WERI-Rb-1 (cell line): ENCODE measurements at regions not wholly inside any gene's neighbourhood (a gene's known extent, or its start where the extent isn't known, plus 50 kb on each side); places are given as distances from the start of the nearest gene placed in this dataset.

Experiments used
- DNase-seq: peaks from one replicate; pipeline ENCODE4 v3.0.0-alpha.2; 2020
- H3K27ac ChIP-seq: fragments of 250-450 bp; sonication (Bioruptor Pico); 2 replicates; pipeline ENCODE4 v1.5.1; 2020; ENCODE audit warnings: mild to moderate bottlenecking, moderate library complexity
- H3K27me3 ChIP-seq: fragments of 250-450 bp; sonication (Bioruptor Pico); 2 replicates; pipeline ENCODE4 v1.5.1; 2021; ENCODE audit warnings: mild to moderate bottlenecking, low read depth, moderate library complexity; ENCODE audit not compliant: insufficient read depth, severe bottlenecking
- H3K36me3 ChIP-seq: fragments of 250-450 bp; sonication (Bioruptor Pico); 2 replicates; pipeline ENCODE4 v1.5.1; 2020; ENCODE audit warnings: mild to moderate bottlenecking, moderate library complexity
- H3K4me3 ChIP-seq: 2 replicates; pipeline ENCODE4 v1.5.1; 2011; ENCODE audit warnings: low read depth, mild to moderate bottlenecking, control low read depth, low read length
- H3K9me3 ChIP-seq: fragments of 250-450 bp; sonication (Bioruptor Pico); 2 replicates; pipeline ENCODE4 v1.5.1; 2021; ENCODE audit warnings: mild to moderate bottlenecking, moderate library complexity; ENCODE audit not compliant: severe bottlenecking
- CTCF ChIP-seq: IDR thresholded peaks from 2 replicates; pipeline ENCODE4 v1.5.1; 2011; ENCODE audit warnings: low read depth, mild to moderate bottlenecking, control low read depth, inconsistent platforms, low read length

DNA sequence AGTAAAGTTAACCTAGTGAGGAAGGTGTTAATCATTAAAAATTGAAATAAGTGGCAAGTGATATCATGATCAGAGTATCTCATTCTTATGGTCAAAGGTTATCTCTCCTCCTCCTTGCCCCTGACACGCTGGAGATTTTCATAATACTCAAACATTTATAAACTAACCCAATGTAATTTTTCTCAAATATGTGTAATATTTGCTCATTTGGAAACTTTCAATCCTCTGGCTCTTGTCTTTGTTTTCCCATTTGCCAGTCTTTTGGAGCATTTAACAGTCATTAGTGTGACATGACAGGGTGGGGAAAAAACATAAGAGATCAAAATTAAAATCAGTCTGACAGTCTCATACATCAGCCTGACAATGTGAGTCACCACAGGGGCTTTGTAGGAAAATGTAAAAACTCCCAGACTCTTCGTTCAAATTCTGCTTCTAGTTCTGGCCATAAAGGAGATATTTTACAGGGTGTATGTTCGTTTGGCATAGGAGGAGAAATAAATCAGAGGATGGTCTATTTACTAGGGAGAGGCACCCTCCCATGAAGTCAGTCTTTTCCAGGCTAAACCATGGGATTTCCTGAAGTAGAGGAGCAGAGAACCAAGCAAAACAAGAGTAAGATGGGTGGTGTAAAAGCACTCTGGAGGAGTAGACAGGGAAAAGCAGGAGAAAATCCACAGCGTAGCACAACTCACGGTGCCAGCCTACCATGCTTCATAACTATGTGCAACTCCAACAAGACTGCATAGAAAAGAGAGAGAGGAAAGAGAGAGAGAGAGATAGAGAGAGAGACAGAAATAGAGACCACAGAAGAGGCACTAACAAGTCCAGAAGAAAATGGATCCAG is 369.2 kb upstream of the PDE3A start:
- no peak for DNase-seq
- Histone ChIP-seq H3K27ac (no peak overlapping the region), H3K36me3 (no peaks in the 10 kb centered on the region), H3K9me3 (no peaks in the 10 kb centered on the region), H3K27me3 (no peaks in the 10 kb centered on the region), H3K4me3 (no peak overlapping the region)
- no peak for TF ChIP-seq CTCF

GRCh38 chr12:19999805-20000138 is 368.6 kb upstream of the PDE3A start:
- Histone ChIP-seq H3K27me3 (no peaks in the 10 kb centered on the region), H3K27ac (no peak overlapping the region), H3K36me3 (no peaks in the 10 kb centered on the region), H3K9me3 (no peaks in the 10 kb centered on the region), H3K4me3 (no peak overlapping the region)
- DNase-seq = no peak
- no peak for TF ChIP-seq CTCF

- no peak for TF ChIP-seq CTCF
- no peak for DNase-seq
- Histone ChIP-seq H3K36me3 (no peaks in the 10 kb centered on the region), H3K9me3 (no peaks in the 10 kb centered on the region), H3K4me3 (no peak overlapping the region), H3K27ac (no peak overlapping the region), H3K27me3 (no peaks in the 10 kb centered on the region)
Observed at GRCh38 chr12:20000229-20000849, 368.0 kb upstream of the PDE3A start.

GRCh38 chr12:20003252-20003651 is 365.1 kb upstream of the PDE3A start:
- Histone ChIP-seq H3K27ac (no peak overlapping the region), H3K9me3 (no peaks in the 10 kb centered on the region), H3K36me3 (no peaks in the 10 kb centered on the region), H3K4me3 (no peak overlapping the region), H3K27me3 (no peaks in the 10 kb centered on the region)
- no peak for DNase-seq
- no peak for TF ChIP-seq CTCF

DNA sequence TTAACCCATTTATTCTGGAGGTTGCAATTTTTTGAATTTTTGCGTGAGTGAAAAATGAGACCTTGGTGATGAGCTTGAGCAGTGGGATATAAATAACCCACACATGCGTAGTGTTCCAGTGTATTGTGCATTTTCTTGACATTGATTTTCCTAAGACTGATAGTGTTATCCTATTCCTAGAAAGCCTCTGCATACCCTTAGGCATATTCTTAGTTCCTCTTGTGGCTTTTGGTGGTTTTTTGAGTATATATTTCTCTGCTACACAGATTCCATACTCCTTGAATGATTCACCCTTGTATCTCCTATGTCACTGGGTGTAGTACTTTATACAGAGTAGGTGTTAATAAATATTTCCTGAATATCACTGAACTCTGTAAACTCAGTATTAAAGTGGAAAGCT is 363.4 kb upstream of the PDE3A start:
- no peak overlapping the region for H3K27ac ChIP-seq
- no peaks in the 10 kb centered on the region for H3K27me3 ChIP-seq
- no peaks in the 10 kb centered on the region for H3K36me3 ChIP-seq
- TF ChIP-seq CTCF = no peak
- H3K9me3 ChIP-seq = peaks cover 2% of the 10 kb centered on the region
- DNase-seq = no peak
- H3K4me3 ChIP-seq = no peak overlapping the region
